Frontal cortex (tissue), 3 donors: ENCODE measurements at regions not wholly inside any gene's neighbourhood (a gene's known extent, or its start where the extent isn't known, plus 50 kb on each side); places are given as distances from the start of the nearest gene placed in this dataset.
"Not testable (repeated sequence)": the region's sequence is repeated elsewhere in the genome, so short reads cannot be mapped to it uniquely, and the experiment has no call there.

ENCODE experiments used
- DNase-seq, 2 donors: peaks; one replicate each; pipeline ENCODE4 v3.0.0; 2012; ENCODE audit warnings: low spot score in 2 of 2
- FAIRE-seq: peaks from 2 replicates; lab custom pipeline; 2012; peaks lifted over from hg19 to GRCh38; lab: Jason Lieb, UNC
- donor health status: control.
- donor health status: control.
- donor health status: control.

- no peak for DNase-seq
- FAIRE-seq = no peak
Measured at GRCh38 chr9:71515107-71515506, 253.2 kb downstream of the CEMIP2 start.

- FAIRE-seq (no peak), DNase-seq (no peak)
Measured at GRCh38 chr9:71514344-71514975, 253.9 kb downstream of the CEMIP2 start.

- FAIRE-seq (no peak), DNase-seq (no peak)
Measured at GRCh38 chr9:71509054-71509453, 259.3 kb downstream of the CEMIP2 start.

GRCh38 chr9:71508141-71508540, 260.2 kb downstream of the CEMIP2 start:
- not testable (repeated sequence) for FAIRE-seq, DNase-seq

- DNase-seq (no peak), FAIRE-seq (no peak)
Measured at GRCh38 chr9:71506821-71507220, 261.5 kb downstream of the CEMIP2 start.

- FAIRE-seq = no peak
- no peak for DNase-seq
Measured at GRCh38 chr9:71504636-71505035, 263.7 kb downstream of the CEMIP2 start.

GRCh38 chr9:71498691-71499090, 269.6 kb downstream of the CEMIP2 start:
- DNase-seq (no peak), FAIRE-seq (no peak)

GRCh38 chr9:71490810-71491209, 277.5 kb downstream of the CEMIP2 start:
- FAIRE-seq (no peak), DNase-seq (no peak)

- DNase-seq (no peak), FAIRE-seq (no peak)
Measured at GRCh38 chr9:71487061-71487460, 281.3 kb downstream of the CEMIP2 start.

GRCh38 chr9:71485326-71485725, 283.0 kb downstream of the CEMIP2 start:
- DNase-seq (no peak), FAIRE-seq (no peak)

- FAIRE-seq (no peak), DNase-seq (no peak)
Measured at GRCh38 chr9:71483436-71483835, 284.9 kb downstream of the CEMIP2 start.

GRCh38 chr9:71479621-71480020, 288.7 kb downstream of the CEMIP2 start:
- FAIRE-seq (no peak), DNase-seq (no peak)

- DNase-seq = no peak
Measured at GRCh38 chr9:71472400-71472799, 295.9 kb downstream of the CEMIP2 start.

GRCh38 chr9:71465392-71465791, 302.9 kb downstream of the CEMIP2 start:
- DNase-seq (no peak), FAIRE-seq (no peak)

More at GRCh38 chr9:71472400-71472799, 295.9 kb downstream of the CEMIP2 start:
- no peak for FAIRE-seq

- FAIRE-seq = no peak
- DNase-seq = no peak
Measured at GRCh38 chr9:71459082-71459481, 309.2 kb downstream of the CEMIP2 start.

- FAIRE-seq (no peak), DNase-seq (peak; percentile 27 to 50)
Measured at GRCh38 chr9:71446473-71447411, 321.6 kb downstream of the CEMIP2 start.

GRCh38 chr9:71446106-71446472, 322.2 kb downstream of the CEMIP2 start:
- DNase-seq (peak in 1 of 2 donors; percentile 3), FAIRE-seq (no peak)

- DNase-seq = no peak
- FAIRE-seq = peak; percentile 65
Measured at GRCh38 chr9:71442937-71443336, 321.5 kb upstream of the TRPM3 start.

- FAIRE-seq (no peak), DNase-seq (no peak)
Measured at GRCh38 chr9:71441266-71441665, 319.8 kb upstream of the TRPM3 start.

GRCh38 chr9:71431931-71432330, 310.5 kb upstream of the TRPM3 start:
- FAIRE-seq = no peak
- DNase-seq = no peak

GRCh38 chr9:71407341-71407740, 285.9 kb upstream of the TRPM3 start:
- not testable (repeated sequence) for DNase-seq, FAIRE-seq
